Uterus (tissue), 3 donors: ENCODE measurements at regions not wholly inside any gene's neighbourhood (a gene's known extent, or its start where the extent isn't known, plus 50 kb on each side); places are given as distances from the start of the nearest gene placed in this dataset.

Experiments used
- DNase-seq, 2 donors: peaks; one replicate each; pipeline ENCODE4 v3.0.0-alpha.2; 2019 to 2020
- H3K27ac ChIP-seq, 2 donors: fragments of 200-600 bp; sonication (generic); 1 replicate in 1 of 2; 2 replicates in 1 of 2; pipeline ENCODE4 v1.5.1; 2016 to 2018
- H3K27me3 ChIP-seq, 2 donors: fragments of 200-600 bp; sonication (generic); one replicate each; pipeline ENCODE4 v1.5.1; 2018 to 2019; ENCODE audit warnings: control low read depth in 1 of 2
- H3K36me3 ChIP-seq, 2 donors: fragments of 200-600 bp; sonication (generic); one replicate each; pipeline ENCODE4 v1.5.1; 2019; ENCODE audit warnings: control low read depth in 1 of 2
- H3K4me1 ChIP-seq, 2 donors: fragments of 200-600 bp; sonication (generic); one replicate each; pipeline ENCODE4 v1.5.1; 2018 to 2019; ENCODE audit warnings: control low read depth in 1 of 2
- H3K4me3 ChIP-seq, 2 donors: fragments of 200-600 bp; sonication (generic); 1 replicate in 1 of 2; 2 replicates in 1 of 2; pipeline ENCODE4 v1.5.1; 2018 to 2019; ENCODE audit warnings: mild to moderate bottlenecking in 1 of 2
- H3K9me3 ChIP-seq, 2 donors: fragments of 200-600 bp; sonication (generic); one replicate each; pipeline ENCODE4 v1.5.1; 2019; ENCODE audit warnings: control low read depth in 1 of 2
- POLR2A ChIP-seq, 2 donors: fragments of 450-650 bp; IDR thresholded peaks; one replicate each; pipeline ENCODE4 v1.6.1; 2016; ENCODE audit warnings: antibody characterized with exemption in 2 of 2, mild to moderate bottlenecking in 1 of 2, moderate library complexity in 1 of 2
- intact Hi-C: fragments of 100-400 bp; cut with DNase I; formaldehyde crosslinking; loops from one replicate; pipeline ENCODE4 v1.15.1; 2023; ENCODE audit warnings: low total_unique reads
- TF ChIP-seq, protein P1 (sequence below), 4 experiments: fragments of 200-600 bp in 2 of 4; fragments of 450-650 bp in 2 of 4; sonication (generic) in 2 of 4; IDR thresholded peaks; one replicate each; pipeline ENCODE4 v1.5.1; 2016 to 2019; ENCODE audit warnings: antibody characterized with exemption in 4 of 4, mild to moderate bottlenecking in 2 of 4, moderate library complexity in 1 of 4
- donor health status: DM: yes; HTN: yes; CAD: no.

- H3K36me3 ChIP-seq, result no peaks in the 10 kb centered on the region
- H3K27me3 ChIP-seq, result peaks cover 0 to 3% of the 10 kb centered on the region in 2 donors
- DNase-seq, result no peak
- H3K4me3 ChIP-seq, result no peak overlapping the region
- no peak overlapping the region for H3K27ac ChIP-seq
- no peaks in the 10 kb centered on the region for H3K4me1 ChIP-seq
- intact Hi-C loops, result no loop called here
- no peaks in the 10 kb centered on the region for H3K9me3 ChIP-seq
- TF ChIP-seq, protein P1, sequence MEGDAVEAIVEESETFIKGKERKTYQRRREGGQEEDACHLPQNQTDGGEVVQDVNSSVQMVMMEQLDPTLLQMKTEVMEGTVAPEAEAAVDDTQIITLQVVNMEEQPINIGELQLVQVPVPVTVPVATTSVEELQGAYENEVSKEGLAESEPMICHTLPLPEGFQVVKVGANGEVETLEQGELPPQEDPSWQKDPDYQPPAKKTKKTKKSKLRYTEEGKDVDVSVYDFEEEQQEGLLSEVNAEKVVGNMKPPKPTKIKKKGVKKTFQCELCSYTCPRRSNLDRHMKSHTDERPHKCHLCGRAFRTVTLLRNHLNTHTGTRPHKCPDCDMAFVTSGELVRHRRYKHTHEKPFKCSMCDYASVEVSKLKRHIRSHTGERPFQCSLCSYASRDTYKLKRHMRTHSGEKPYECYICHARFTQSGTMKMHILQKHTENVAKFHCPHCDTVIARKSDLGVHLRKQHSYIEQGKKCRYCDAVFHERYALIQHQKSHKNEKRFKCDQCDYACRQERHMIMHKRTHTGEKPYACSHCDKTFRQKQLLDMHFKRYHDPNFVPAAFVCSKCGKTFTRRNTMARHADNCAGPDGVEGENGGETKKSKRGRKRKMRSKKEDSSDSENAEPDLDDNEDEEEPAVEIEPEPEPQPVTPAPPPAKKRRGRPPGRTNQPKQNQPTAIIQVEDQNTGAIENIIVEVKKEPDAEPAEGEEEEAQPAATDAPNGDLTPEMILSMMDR (IDR thresholded peaks at IDR 0.05), result no peak
- TF ChIP-seq POLR2A (IDR thresholded peaks at IDR 0.05), result no peak
Measured at GRCh38 chr12:125263385-125263784, 198.2 kb downstream of the AACS start.

- no peaks in the 10 kb centered on the region for H3K4me1 ChIP-seq
- no peak overlapping the region for H3K27ac ChIP-seq
- H3K36me3 ChIP-seq, result no peaks in the 10 kb centered on the region
- TF ChIP-seq, protein P1 (IDR thresholded peaks at IDR 0.05), result no peak
- TF ChIP-seq POLR2A (IDR thresholded peaks at IDR 0.05), result no peak
- intact Hi-C loops, result no loop called here
- no peak overlapping the region for H3K4me3 ChIP-seq
- DNase-seq, result no peak
- H3K9me3 ChIP-seq, result no peaks in the 10 kb centered on the region
- H3K27me3 ChIP-seq, result peaks cover 0 to 5% of the 10 kb centered on the region in 2 donors
Measured at GRCh38 chr12:125267114-125267513, 201.9 kb downstream of the AACS start.

DNA sequence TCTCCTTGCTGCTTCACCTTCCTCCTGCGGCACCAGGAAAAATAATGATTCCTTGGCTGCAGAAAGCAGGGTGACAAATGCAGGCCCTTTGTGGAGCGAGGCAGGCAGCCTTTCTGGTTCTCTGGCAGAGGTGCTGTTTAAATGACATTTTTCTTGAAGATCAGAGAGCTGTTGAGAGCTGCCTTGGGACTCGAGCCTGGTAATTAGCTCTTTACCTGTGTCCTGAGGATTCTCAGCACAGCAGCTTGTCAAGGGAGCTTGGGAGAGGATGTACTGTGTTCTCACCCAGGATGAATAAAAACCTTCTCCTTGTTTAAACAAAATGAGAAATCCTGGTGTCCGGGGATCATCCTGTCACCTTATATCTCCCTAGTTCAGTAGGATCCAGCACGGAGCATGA, 204.0 kb downstream of the AACS start:
- Histone ChIP-seq H3K9me3 (no peaks in the 10 kb centered on the region), H3K27me3 (peaks cover 0 to 5% of the 10 kb centered on the region in 2 donors), H3K27ac (no peak overlapping the region), H3K36me3 (no peaks in the 10 kb centered on the region), H3K4me1 (no peaks in the 10 kb centered on the region), H3K4me3 (no peak overlapping the region)
- no peak for DNase-seq
- TF ChIP-seq, protein P1 (IDR thresholded peaks at IDR 0.05), result no peak
- TF ChIP-seq POLR2A (IDR thresholded peaks at IDR 0.05), result no peak
- intact Hi-C loops, result no loop called here

- Histone ChIP-seq H3K36me3 (no peaks in the 10 kb centered on the region), H3K4me1 (no peaks in the 10 kb centered on the region), H3K4me3 (no peak overlapping the region), H3K9me3 (no peaks in the 10 kb centered on the region), H3K27ac (no peak overlapping the region), H3K27me3 (peaks cover 0 to 5% of the 10 kb centered on the region in 2 donors)
- no peak for DNase-seq
- intact Hi-C loops, result no loop called here
- no peak for TF ChIP-seq POLR2A (IDR thresholded peaks at IDR 0.05)
- TF ChIP-seq, protein P1 (IDR thresholded peaks at IDR 0.05), result no peak
Measured at GRCh38 chr12:125271892-125272291, 206.7 kb downstream of the AACS start.

- intact Hi-C loops, result no loop called here
- no peak for DNase-seq
- Histone ChIP-seq H3K9me3 (no peaks in the 10 kb centered on the region), H3K27me3 (peaks cover 0 to 5% of the 10 kb centered on the region in 2 donors), H3K36me3 (no peaks in the 10 kb centered on the region), H3K4me3 (no peak overlapping the region), H3K4me1 (no peaks in the 10 kb centered on the region), H3K27ac (no peak overlapping the region)
- TF ChIP-seq POLR2A (IDR thresholded peaks at IDR 0.05), result no peak
- TF ChIP-seq, protein P1 (IDR thresholded peaks at IDR 0.05), result no peak
Measured at GRCh38 chr12:125272383-125272933, 207.2 kb downstream of the AACS start.
